GM23338 (cell line): ENCODE measurements at regions not wholly inside any gene's neighbourhood (a gene's known extent, or its start where the extent isn't known, plus 50 kb on each side); places are given as distances from the start of the nearest gene placed in this dataset.

Experiments
- ATAC-seq: fragments of 200-7000 bp; cut with Tn5 transposase; 3 replicates; pipeline ENCODE4 v1.9.1; 2020
- DNase-seq: peaks from one replicate; pipeline ENCODE4 v3.0.0-alpha.2; 2015; ENCODE audit warnings: low spot score
- H2AFZ ChIP-seq: fragments of 200-600 bp; sonication (generic); 2 replicates; pipeline ENCODE4 v1.8.0; 2016; ENCODE audit warnings: antibody characterized with exemption, mild to moderate bottlenecking, moderate library complexity
- H3F3A ChIP-seq: fragments of 200-600 bp; sonication (generic); replicated peaks from 2 replicates; pipeline ENCODE4 v1.8.0; 2017; ENCODE audit warnings: antibody characterized with exemption, mixed run types, low read depth
- H3K27ac ChIP-seq: fragments of 200-600 bp; sonication (generic); 2 replicates; pipeline ENCODE4 v1.6.1; 2016; ENCODE audit warnings: low read depth
- H3K27me3 ChIP-seq: fragments of 200-600 bp; sonication (generic); 2 replicates; pipeline ENCODE4 v1.8.0; 2016; ENCODE audit warnings: mild to moderate bottlenecking, mixed run types, moderate library complexity; ENCODE audit not compliant: insufficient read depth
- H3K36me3 ChIP-seq: fragments of 200-600 bp; sonication (generic); 2 replicates; pipeline ENCODE4 v1.8.0; 2016; ENCODE audit warnings: mild to moderate bottlenecking; ENCODE audit not compliant: insufficient read depth
- H3K4me1 ChIP-seq: fragments of 200-600 bp; sonication (generic); 2 replicates; pipeline ENCODE4 v1.8.0; 2016; ENCODE audit warnings: mild to moderate bottlenecking, moderate library complexity; ENCODE audit not compliant: insufficient read depth
- H3K4me2 ChIP-seq: fragments of 200-600 bp; sonication (generic); 2 replicates; pipeline ENCODE4 v1.7.1; 2017; ENCODE audit warnings: mixed run types
- H3K4me3 ChIP-seq: fragments of 200-600 bp; sonication (generic); 2 replicates; pipeline ENCODE4 v1.6.1; 2016; ENCODE audit warnings: mixed run types
- H3K79me2 ChIP-seq: fragments of 200-600 bp; sonication (generic); replicated peaks from 2 replicates; pipeline ENCODE4 v1.8.0; 2017; ENCODE audit warnings: mild to moderate bottlenecking; ENCODE audit not compliant: insufficient read depth
- H3K9me2 ChIP-seq: fragments of 200-600 bp; sonication (generic); 2 replicates; pipeline ENCODE4 v1.8.0; 2017; ENCODE audit not compliant: insufficient read depth
- H4K20me1 ChIP-seq: fragments of 200-600 bp; sonication (generic); replicated peaks from 2 replicates; pipeline ENCODE4 v1.8.0; 2017; ENCODE audit warnings: mild to moderate bottlenecking; ENCODE audit not compliant: insufficient read depth
- H3K27ac Mint-ChIP-seq: 2 replicates; pipeline ENCODE4 v1.8.0; 2020; ENCODE audit warnings: inconsistent platforms, mild to moderate bottlenecking, moderate library complexity, mixed read lengths
- H3K27me3 Mint-ChIP-seq: 3 replicates; pipeline ENCODE4 v1.8.0; 2022; ENCODE audit warnings: low read depth, mild to moderate bottlenecking, moderate library complexity, mixed read lengths, inconsistent platforms; ENCODE audit not compliant: insufficient read depth, poor library complexity
- H3K36me3 Mint-ChIP-seq: 3 replicates; pipeline ENCODE4 v1.8.0; 2021; ENCODE audit warnings: low read depth, mild to moderate bottlenecking, inconsistent platforms, moderate library complexity, mixed read lengths
- H3K4me1 Mint-ChIP-seq: 3 replicates; pipeline ENCODE4 v1.8.0; 2020; ENCODE audit warnings: mild to moderate bottlenecking, inconsistent platforms, mixed read lengths
- H3K4me3 Mint-ChIP-seq: 3 replicates; pipeline ENCODE4 v1.8.0; 2021; ENCODE audit warnings: moderate library complexity, mild to moderate bottlenecking, inconsistent platforms, mixed read lengths
- H3K9me3 Mint-ChIP-seq: 3 replicates; pipeline ENCODE4 v1.8.0; 2020; ENCODE audit warnings: moderate library complexity, mild to moderate bottlenecking, inconsistent platforms, mixed read lengths
- EZH2phosphoT487 ChIP-seq: fragments of 200-600 bp; sonication (generic); IDR thresholded peaks from one replicate; pipeline ENCODE4 v1.8.1; 2018; ENCODE audit warnings: antibody characterized with exemption; ENCODE audit not compliant: unreplicated experiment
- JUNB ChIP-seq: IDR thresholded peaks from one replicate; pipeline ENCODE4 v1.6.1; 2016; ENCODE audit warnings: antibody characterized with exemption; ENCODE audit not compliant: unreplicated experiment
- POLR2AphosphoS5 ChIP-seq: IDR thresholded peaks from 2 replicates; pipeline ENCODE4 v1.6.1; 2016; ENCODE audit warnings: antibody characterized with exemption, low read depth
- REST ChIP-seq: IDR thresholded peaks from one replicate; pipeline ENCODE4 v1.6.1; 2018; ENCODE audit warnings: antibody characterized with exemption; ENCODE audit not compliant: unreplicated experiment
- STAT1 ChIP-seq: IDR thresholded peaks from one replicate; pipeline ENCODE4 v1.6.1; 2016; ENCODE audit warnings: antibody characterized with exemption; ENCODE audit not compliant: unreplicated experiment
- ZNF114 ChIP-seq: fragments of 250-450 bp; sonication (Bioruptor Pico); IDR thresholded peaks from 2 replicates; pipeline ENCODE4 v1.5.0; 2020; ENCODE audit warnings: mild to moderate bottlenecking, moderate library complexity
- ZNF331 ChIP-seq: fragments of 250-450 bp; sonication (Bioruptor Pico); IDR thresholded peaks from 2 replicates; pipeline ENCODE4 v1.5.0; 2020; ENCODE audit warnings: low read depth, mild to moderate bottlenecking, moderate library complexity
- TF ChIP-seq, protein P1 (sequence below): IDR thresholded peaks from 2 replicates; pipeline ENCODE4 v1.6.1; 2016; ENCODE audit warnings: antibody characterized with exemption

- no peaks in the 10 kb centered on the region; the same call in 1 of the 2 replicates for H3K9me2 ChIP-seq
- H3K27ac Mint-ChIP-seq = no peak overlapping the region
- no peaks in the 10 kb centered on the region for H4K20me1 ChIP-seq
- peaks cover 5% of the 10 kb centered on the region for H3K4me1 Mint-ChIP-seq
- TF ChIP-seq EZH2phosphoT487 (no peak), JUNB (no peak), REST (no peak)
- H3K4me3 Mint-ChIP-seq = no peak overlapping the region
- ATAC-seq (no peak), DNase-seq (no peak)
- H3K27ac ChIP-seq = no peak overlapping the region
- H2AFZ ChIP-seq = no peak overlapping the region
- no peak overlapping the region for H3K4me2 ChIP-seq
- peaks cover 19% of the 10 kb centered on the region; the same call in 2 of the 3 replicates for H3K9me3 Mint-ChIP-seq
- no peaks in the 10 kb centered on the region for H3K27me3 Mint-ChIP-seq
- no peaks in the 10 kb centered on the region for H3K79me2 ChIP-seq
- no peaks in the 10 kb centered on the region for H3K27me3 ChIP-seq
- H3K4me1 ChIP-seq = no peaks in the 10 kb centered on the region
- H3F3A ChIP-seq = no peaks in the 10 kb centered on the region
- H3K4me3 ChIP-seq = no peak overlapping the region
- H3K36me3 ChIP-seq = no peaks in the 10 kb centered on the region
- peaks cover 24% of the 10 kb centered on the region for H3K36me3 Mint-ChIP-seq
Observed at GRCh38 chr2:12284037-12284436, 432.7 kb upstream of the TRIB2 start.

DNA sequence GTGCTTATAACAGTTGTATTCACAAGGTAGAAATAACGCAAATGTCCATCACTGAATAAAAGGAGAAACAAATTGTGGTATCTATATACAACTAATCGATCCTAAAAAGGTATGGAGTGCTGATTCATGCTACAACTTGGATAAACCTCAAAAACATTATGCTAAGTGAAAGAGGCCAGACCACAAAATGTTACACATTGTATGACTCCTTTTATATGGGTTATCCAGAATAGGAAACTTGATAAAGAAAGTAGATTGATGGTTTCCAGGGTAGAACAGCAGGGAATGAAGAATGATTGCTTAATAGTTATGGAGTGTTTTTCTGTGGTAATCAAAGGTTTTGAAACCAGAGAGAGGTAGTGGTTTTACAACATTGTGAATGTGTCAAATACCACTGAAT is 432.2 kb upstream of the TRIB2 start:
- no peaks in the 10 kb centered on the region for H3K27me3 ChIP-seq
- H3K4me1 ChIP-seq = no peaks in the 10 kb centered on the region
- H3K36me3 Mint-ChIP-seq = peaks cover 24% of the 10 kb centered on the region
- no peaks in the 10 kb centered on the region; the same call in 1 of the 2 replicates for H3K9me2 ChIP-seq
- DNase-seq = no peak
- H3K27ac ChIP-seq = no peak overlapping the region
- H4K20me1 ChIP-seq = no peaks in the 10 kb centered on the region
- no peak overlapping the region for H3K4me3 Mint-ChIP-seq
- no peaks in the 10 kb centered on the region for H3K27me3 Mint-ChIP-seq
- peaks cover 19% of the 10 kb centered on the region; the same call in 2 of the 3 replicates for H3K9me3 Mint-ChIP-seq
- H3K36me3 ChIP-seq = no peaks in the 10 kb centered on the region
- no peak for ATAC-seq
- no peak overlapping the region for H3K4me3 ChIP-seq
- H3K79me2 ChIP-seq = no peaks in the 10 kb centered on the region
- H3F3A ChIP-seq = no peaks in the 10 kb centered on the region
- no peak overlapping the region for H2AFZ ChIP-seq
- H3K4me2 ChIP-seq = no peak overlapping the region
- H3K4me1 Mint-ChIP-seq = peaks cover 5% of the 10 kb centered on the region
- H3K27ac Mint-ChIP-seq = no peak overlapping the region
- TF ChIP-seq, protein P1, sequence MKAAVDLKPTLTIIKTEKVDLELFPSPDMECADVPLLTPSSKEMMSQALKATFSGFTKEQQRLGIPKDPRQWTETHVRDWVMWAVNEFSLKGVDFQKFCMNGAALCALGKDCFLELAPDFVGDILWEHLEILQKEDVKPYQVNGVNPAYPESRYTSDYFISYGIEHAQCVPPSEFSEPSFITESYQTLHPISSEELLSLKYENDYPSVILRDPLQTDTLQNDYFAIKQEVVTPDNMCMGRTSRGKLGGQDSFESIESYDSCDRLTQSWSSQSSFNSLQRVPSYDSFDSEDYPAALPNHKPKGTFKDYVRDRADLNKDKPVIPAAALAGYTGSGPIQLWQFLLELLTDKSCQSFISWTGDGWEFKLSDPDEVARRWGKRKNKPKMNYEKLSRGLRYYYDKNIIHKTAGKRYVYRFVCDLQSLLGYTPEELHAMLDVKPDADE = no peak
- TF ChIP-seq ZNF331 (CRISPR knock-in tag) = no peak
- TF ChIP-seq POLR2AphosphoS5 = no peak
- no peak for TF ChIP-seq REST
- no peak for TF ChIP-seq STAT1
- TF ChIP-seq EZH2phosphoT487 = no peak
- TF ChIP-seq ZNF114 (CRISPR knock-in tag) = no peak
- no peak for TF ChIP-seq JUNB
